HepG2 (cell line): ENCODE measurements at regions not wholly inside any gene's neighbourhood (a gene's known extent, or its start where the extent isn't known, plus 50 kb on each side); places are given as distances from the start of the nearest gene placed in this dataset.

Experiments
- ATAC-seq: fragments of 200-7000 bp; cut with Tn5 transposase; 3 replicates; pipeline ENCODE4 v1.9.1; 2020; ENCODE audit warnings: mild to moderate bottlenecking, moderate library complexity
- BruUV-seq: library from RNA; stranded (reverse); fragments of 400-500 nt; replicated peaks from 2 replicates; lab custom pipeline; 2021; lab: Mats Ljungman, UMichigan
- CTCF ChIA-PET: fragments of 300-600 bp; formaldehyde crosslinking; extraction: SDS; loops from one replicate; lab custom pipeline; 2021; ENCODE audit warnings: low total read pairs, inconsistent platforms, low intra/inter-chr PET ratio; lab: Yijun Ruan, JAX
- POLR2A ChIA-PET: fragments of 350-600 bp; sonication (Branson Sonifier 250); formaldehyde crosslinking; loops from one replicate; lab custom pipeline; 2020; ENCODE audit warnings: antibody characterized with exemption, inconsistent platforms; lab: Yijun Ruan, JAX
- DNase-seq: peaks from one replicate; pipeline ENCODE4 v3.0.0-alpha.2; 2015; ENCODE audit warnings: low spot score
- FAIRE-seq: peaks from 3 replicates; lab custom pipeline; 2011; peaks lifted over from hg19 to GRCh38; lab: Jason Lieb, UNC
- H2AFZ ChIP-seq: one replicate; pipeline ENCODE4 v1.6.1; 2011; ENCODE audit warnings: low read length, inconsistent platforms
- H3K27ac ChIP-seq: fragments of 300-600 bp; 3 replicates; pipeline ENCODE4 v1.8.0; 2011; ENCODE audit warnings: mixed run types, mild to moderate bottlenecking, mixed read lengths, low read length, inconsistent platforms; ENCODE audit not compliant: insufficient read depth; ENCODE audit errors: extremely low read length
- H3K27me3 ChIP-seq, 2 experiments: fragments of 200-600 bp in 1 of 2; 2 replicates in 1 of 2; 3 replicates in 1 of 2; pipeline versions ENCODE4 v1.6.0 to v1.8.0; 2011; ENCODE audit warnings: low read length in 2 of 2, mild to moderate bottlenecking in 2 of 2, moderate library complexity in 2 of 2, inconsistent platforms in 1 of 2; ENCODE audit not compliant: insufficient read depth in 2 of 2, control insufficient read depth in 1 of 2
- H3K36me3 ChIP-seq, 2 experiments: fragments of 200-600 bp in 1 of 2; replicated peaks in 1 of 2; 2 replicates in 1 of 2; 3 replicates in 1 of 2; pipeline versions ENCODE4 v1.5.1 to v1.8.0; 2011; ENCODE audit warnings: low read length in 2 of 2, inconsistent platforms in 1 of 2; ENCODE audit not compliant: insufficient read depth in 2 of 2, control insufficient read depth in 1 of 2
- H3K4me1 ChIP-seq: 2 replicates; pipeline ENCODE4 v1.5.1; 2012; ENCODE audit warnings: low read length, inconsistent platforms; ENCODE audit not compliant: insufficient read depth
- H3K4me2 ChIP-seq: 2 replicates; pipeline ENCODE4 v1.6.0; 2011; ENCODE audit warnings: low read depth, low read length, inconsistent platforms
- H3K4me3 ChIP-seq, 3 experiments: fragments of 200-600 bp in 1 of 3; sonication (generic), shearing (Covaris generic) in 1 of 3; replicated peaks in 1 of 3; 2 replicates each; pipeline ENCODE4 v1.5.1; 2011 to 2016; ENCODE audit warnings: low read length in 3 of 3, inconsistent platforms in 2 of 3, low read depth in 2 of 3, mild to moderate bottlenecking in 2 of 3, control low read depth in 1 of 3, mixed read lengths in 1 of 3; ENCODE audit not compliant: insufficient read depth in 1 of 3
- H3K79me2 ChIP-seq: one replicate; pipeline ENCODE4 v1.6.1; 2011; ENCODE audit warnings: low read length, inconsistent platforms; ENCODE audit not compliant: insufficient read depth
- H3K9ac ChIP-seq: 2 replicates; pipeline ENCODE4 v1.6.0; 2011; ENCODE audit warnings: mild to moderate bottlenecking, low read depth, low read length, inconsistent platforms; ENCODE audit not compliant: insufficient read depth
- H3K9me3 ChIP-seq: 2 replicates; pipeline ENCODE4 v1.5.1; 2012; ENCODE audit warnings: mild to moderate bottlenecking, low read length
- H4K20me1 ChIP-seq: 2 replicates; pipeline ENCODE4 v1.6.0; 2011; ENCODE audit warnings: inconsistent platforms, mild to moderate bottlenecking, low read length, moderate library complexity; ENCODE audit not compliant: insufficient read depth
- BHLHE40 ChIP-seq: IDR thresholded peaks from 2 replicates; pipeline ENCODE4 v1.6.1; 2011; ENCODE audit warnings: low read length, improper control_type of control experiment
- BRCA1 ChIP-seq: sonication (generic); formaldehyde crosslinking; IDR thresholded peaks from 2 replicates; pipeline ENCODE4 v1.4.0; 2020; ENCODE audit warnings: missing genetic modification reagents
- GTF3A ChIP-seq: sonication (generic); formaldehyde crosslinking; conservative IDR thresholded peaks from 2 replicates; pipeline ENCODE4 v1.4.0; 2020; ENCODE audit warnings: mild to moderate bottlenecking, missing genetic modification reagents
- PAWR ChIP-seq: sonication (generic); formaldehyde crosslinking; IDR thresholded peaks from 2 replicates; pipeline ENCODE4 v1.4.0; 2020; ENCODE audit warnings: missing genetic modification reagents, mild to moderate bottlenecking, borderline replicate concordance
- RELA ChIP-seq: sonication (generic); formaldehyde crosslinking; IDR thresholded peaks from 2 replicates; pipeline ENCODE4 v1.4.0; 2020; ENCODE audit warnings: missing genetic modification reagents
- SSRP1 ChIP-seq: IDR thresholded peaks from 2 replicates; pipeline ENCODE4 v1.6.1; 2016; ENCODE audit warnings: control low read depth
- ZNF556 ChIP-seq: sonication (generic); formaldehyde crosslinking; IDR thresholded peaks from 2 replicates; pipeline ENCODE4 v1.4.0; 2020; ENCODE audit warnings: mild to moderate bottlenecking, missing genetic modification reagents, borderline replicate concordance
- ZNF607 ChIP-seq: sonication (generic); formaldehyde crosslinking; IDR thresholded peaks from 2 replicates; pipeline ENCODE4 v1.5.1; 2020; ENCODE audit warnings: missing genetic modification reagents, mild to moderate bottlenecking, borderline replicate concordance
- ZNF749 ChIP-seq: sonication (generic); formaldehyde crosslinking; IDR thresholded peaks from 2 replicates; pipeline ENCODE4 v1.8.0; 2022; ENCODE audit warnings: mild to moderate bottlenecking, missing genetic modification reagents, moderate library complexity, borderline replicate concordance
- ZNF879 ChIP-seq: sonication (generic); formaldehyde crosslinking; IDR thresholded peaks from 2 replicates; pipeline ENCODE4 v1.8.1; 2023; ENCODE audit warnings: missing genetic modification reagents
- WGBS: methylation state at CpG from one replicate; pipeline ENCODE4 v1.1.6; 2017; ENCODE audit warnings: low lambda C conversion rate; 5-methylcytosine and 5-hydroxymethylcytosine counted together
- in situ Hi-C: cut with HindIII; loops from 2 replicates; pipeline ENCODE4 v1.10.0; 2017; ENCODE audit warnings: low pct_unique_long_range_greater_than_20kb; ENCODE audit not compliant: extremely low pct_ligation_motif_present
- intact Hi-C: fragments of 100-400 bp; cut with micrococcal nuclease; formaldehyde crosslinking; loops from one replicate; pipeline ENCODE4 v1.10.0; 2022; ENCODE audit not compliant: unreplicated experiment
- TF ChIP-seq, protein P1 (sequence below): sonication (generic); formaldehyde crosslinking; IDR thresholded peaks from 2 replicates; pipeline ENCODE4 v1.5.0; 2020; ENCODE audit warnings: missing genetic modification reagents
- TF ChIP-seq, protein P2 (sequence below): sonication (generic); formaldehyde crosslinking; IDR thresholded peaks from 2 replicates; pipeline ENCODE4 v1.4.0; 2020; ENCODE audit warnings: missing genetic modification reagents
- TF ChIP-seq, protein P3 (sequence below), 2 experiments: sonication (generic) in 1 of 2; formaldehyde crosslinking in 1 of 2; IDR thresholded peaks; 2 replicates each; pipeline versions ENCODE4 v1.5.1 to v1.6.1; 2011 to 2020; ENCODE audit warnings: borderline replicate concordance in 1 of 2, low read depth in 1 of 2, low read length in 1 of 2, mild to moderate bottlenecking in 1 of 2, missing genetic modification reagents in 1 of 2, moderate library complexity in 1 of 2

DNA sequence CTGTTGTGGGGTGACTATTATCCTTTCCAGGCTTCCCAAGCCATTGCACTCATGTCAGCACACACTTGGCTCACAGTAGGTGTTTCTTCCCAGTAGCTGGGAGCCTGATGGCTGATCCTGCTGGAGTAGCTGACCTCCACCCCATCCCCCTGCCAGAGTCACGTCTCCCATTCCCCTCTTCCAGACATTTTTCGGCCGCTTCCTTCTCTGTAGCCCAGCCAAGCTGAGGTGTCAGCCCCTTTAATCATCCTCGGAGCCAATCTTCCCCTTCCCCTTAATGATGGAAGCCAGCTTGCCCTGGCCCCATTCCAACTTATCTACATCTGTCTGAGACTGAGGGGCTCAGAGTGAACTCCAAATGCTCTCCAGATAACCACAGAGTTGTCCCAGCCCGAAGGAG lies 550.7 kb downstream of the MN1 start:
- Histone ChIP-seq H3K27me3 (no peaks in the 10 kb centered on the region), H2AFZ (no peak overlapping the region), H4K20me1 (no peaks in the 10 kb centered on the region), H3K4me2 (no peak overlapping the region), H3K4me3 (no peak overlapping the region), H3K36me3 (no peaks in the 10 kb centered on the region), H3K27ac (no peak overlapping the region), H3K9ac (no peak overlapping the region), H3K79me2 (no peaks in the 10 kb centered on the region), H3K9me3 (peaks cover 7% of the 10 kb centered on the region; the same call in 1 of the 2 replicates), H3K4me1 (no peaks in the 10 kb centered on the region)
- intact Hi-C loops = no loop called here
- FAIRE-seq = no peak
- BruUV-seq = no TSS peak
- WGBS = 1% methylated on average over 5 of the region's 5 CpGs
- ATAC-seq = no peak
- ChIA-PET CTCF (no interaction called here), POLR2A (no interaction called here)
- in situ Hi-C loops = no loop called here
- TF ChIP-seq ZNF749 (CRISPR knock-in tag) (no peak), RELA (CRISPR knock-in tag) (no peak), ZNF879 (no peak)
- TF ChIP-seq, protein P1, sequence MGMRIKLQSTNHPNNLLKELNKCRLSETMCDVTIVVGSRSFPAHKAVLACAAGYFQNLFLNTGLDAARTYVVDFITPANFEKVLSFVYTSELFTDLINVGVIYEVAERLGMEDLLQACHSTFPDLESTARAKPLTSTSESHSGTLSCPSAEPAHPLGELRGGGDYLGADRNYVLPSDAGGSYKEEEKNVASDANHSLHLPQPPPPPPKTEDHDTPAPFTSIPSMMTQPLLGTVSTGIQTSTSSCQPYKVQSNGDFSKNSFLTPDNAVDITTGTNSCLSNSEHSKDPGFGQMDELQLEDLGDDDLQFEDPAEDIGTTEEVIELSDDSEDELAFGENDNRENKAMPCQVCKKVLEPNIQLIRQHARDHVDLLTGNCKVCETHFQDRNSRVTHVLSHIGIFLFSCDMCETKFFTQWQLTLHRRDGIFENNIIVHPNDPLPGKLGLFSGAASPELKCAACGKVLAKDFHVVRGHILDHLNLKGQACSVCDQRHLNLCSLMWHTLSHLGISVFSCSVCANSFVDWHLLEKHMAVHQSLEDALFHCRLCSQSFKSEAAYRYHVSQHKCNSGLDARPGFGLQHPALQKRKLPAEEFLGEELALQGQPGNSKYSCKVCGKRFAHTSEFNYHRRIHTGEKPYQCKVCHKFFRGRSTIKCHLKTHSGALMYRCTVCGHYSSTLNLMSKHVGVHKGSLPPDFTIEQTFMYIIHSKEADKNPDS (CRISPR knock-in tag) = no peak
- no peak for DNase-seq

DNA sequence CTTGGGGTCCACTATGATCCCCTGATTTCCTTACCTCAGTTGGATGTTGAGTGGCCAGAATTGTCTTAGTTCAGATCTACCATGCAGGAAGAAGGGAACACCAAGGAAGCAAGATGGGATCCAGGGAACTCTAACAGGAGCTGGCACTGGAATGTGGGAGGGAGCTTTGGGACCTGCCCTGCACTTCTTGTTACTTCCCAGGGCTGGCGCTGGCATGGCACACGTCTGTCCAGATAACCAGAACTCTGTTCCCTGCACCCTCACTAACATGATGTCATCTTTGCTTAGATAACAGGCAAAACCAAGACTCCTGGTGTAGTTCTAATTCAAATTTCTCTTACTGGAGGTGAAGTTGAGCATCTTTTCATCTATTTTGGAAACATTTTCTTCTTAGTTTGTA lies 550.0 kb downstream of the MN1 start:
- Histone ChIP-seq H3K9ac (no peak overlapping the region), H3K27ac (no peak overlapping the region), H3K4me1 (no peaks in the 10 kb centered on the region), H3K4me3 (no peak overlapping the region), H3K9me3 (peaks cover 7% of the 10 kb centered on the region; the same call in 1 of the 2 replicates), H3K4me2 (no peak overlapping the region), H2AFZ (no peak overlapping the region), H3K79me2 (no peaks in the 10 kb centered on the region), H4K20me1 (no peaks in the 10 kb centered on the region), H3K36me3 (no peaks in the 10 kb centered on the region), H3K27me3 (no peaks in the 10 kb centered on the region)
- ATAC-seq (no peak), FAIRE-seq (no peak), DNase-seq (no peak)
- CTCF ChIA-PET = no interaction called here
- in situ Hi-C loops (no loop called here), intact Hi-C loops (no loop called here)
- WGBS = 56% methylated on average over 2 of the region's 2 CpGs
- no TSS peak for BruUV-seq
- POLR2A ChIA-PET = no interaction called here
- TF ChIP-seq ZNF556 (CRISPR knock-in tag) (no peak), GTF3A (CRISPR knock-in tag) (no peak), BRCA1 (no peak), SSRP1 (CRISPR knock-in tag) (no peak), PAWR (CRISPR knock-in tag) (no peak), BHLHE40 (no peak), ZNF607 (CRISPR knock-in tag) (no peak)
- TF ChIP-seq, protein P2, sequence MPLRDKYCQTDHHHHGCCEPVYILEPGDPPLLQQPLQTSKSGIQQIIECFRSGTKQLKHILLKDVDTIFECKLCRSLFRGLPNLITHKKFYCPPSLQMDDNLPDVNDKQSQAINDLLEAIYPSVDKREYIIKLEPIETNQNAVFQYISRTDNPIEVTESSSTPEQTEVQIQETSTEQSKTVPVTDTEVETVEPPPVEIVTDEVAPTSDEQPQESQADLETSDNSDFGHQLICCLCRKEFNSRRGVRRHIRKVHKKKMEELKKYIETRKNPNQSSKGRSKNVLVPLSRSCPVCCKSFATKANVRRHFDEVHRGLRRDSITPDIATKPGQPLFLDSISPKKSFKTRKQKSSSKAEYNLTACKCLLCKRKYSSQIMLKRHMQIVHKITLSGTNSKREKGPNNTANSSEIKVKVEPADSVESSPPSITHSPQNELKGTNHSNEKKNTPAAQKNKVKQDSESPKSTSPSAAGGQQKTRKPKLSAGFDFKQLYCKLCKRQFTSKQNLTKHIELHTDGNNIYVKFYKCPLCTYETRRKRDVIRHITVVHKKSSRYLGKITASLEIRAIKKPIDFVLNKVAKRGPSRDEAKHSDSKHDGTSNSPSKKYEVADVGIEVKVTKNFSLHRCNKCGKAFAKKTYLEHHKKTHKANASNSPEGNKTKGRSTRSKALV (CRISPR knock-in tag) = no peak
- TF ChIP-seq, protein P3, sequence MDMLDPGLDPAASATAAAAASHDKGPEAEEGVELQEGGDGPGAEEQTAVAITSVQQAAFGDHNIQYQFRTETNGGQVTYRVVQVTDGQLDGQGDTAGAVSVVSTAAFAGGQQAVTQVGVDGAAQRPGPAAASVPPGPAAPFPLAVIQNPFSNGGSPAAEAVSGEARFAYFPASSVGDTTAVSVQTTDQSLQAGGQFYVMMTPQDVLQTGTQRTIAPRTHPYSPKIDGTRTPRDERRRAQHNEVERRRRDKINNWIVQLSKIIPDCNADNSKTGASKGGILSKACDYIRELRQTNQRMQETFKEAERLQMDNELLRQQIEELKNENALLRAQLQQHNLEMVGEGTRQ (IDR thresholded peaks at IDR 0.05; ENCODE audit: low read depth, low read length) = no peak
- TF ChIP-seq, protein P3 (CRISPR knock-in tag; IDR thresholded peaks at IDR 0.05; ENCODE audit: borderline replicate concordance) = no peak
